OCI-LY1 (cell line): ENCODE measurements at regions not wholly inside any gene's neighbourhood (a gene's known extent, or its start where the extent isn't known, plus 50 kb on each side); places are given as distances from the start of the nearest gene placed in this dataset.

Source experiments
- H2AFZ ChIP-seq: fragments of 200-600 bp; sonication (generic), shearing (Covaris generic); 2 replicates; pipeline ENCODE4 v1.6.0; 2014; ENCODE audit warnings: antibody characterized with exemption, mild to moderate bottlenecking, low read length
- H3F3A ChIP-seq: fragments of 200-600 bp; sonication (generic), shearing (Covaris generic); 2 replicates; pipeline ENCODE4 v1.6.0; 2014; ENCODE audit warnings: mild to moderate bottlenecking, antibody characterized with exemption, low read length, moderate library complexity; ENCODE audit not compliant: insufficient read depth
- H3K27ac ChIP-seq: fragments of 200-600 bp; sonication (generic); 2 replicates; pipeline ENCODE4 v1.5.1; 2014; ENCODE audit warnings: low read length, mixed run types, mild to moderate bottlenecking, low read depth; ENCODE audit not compliant: poor library complexity, severe bottlenecking
- H3K27me3 ChIP-seq: fragments of 200-600 bp; sonication (generic); 2 replicates; pipeline ENCODE4 v1.6.0; 2014; ENCODE audit warnings: antibody characterized with exemption, mild to moderate bottlenecking, low read length, moderate library complexity; ENCODE audit not compliant: insufficient read depth
- H3K36me3 ChIP-seq: fragments of 200-600 bp; sonication (generic); 2 replicates; pipeline ENCODE4 v1.6.1; 2014; ENCODE audit warnings: mild to moderate bottlenecking, antibody characterized with exemption, low read length, moderate library complexity, mixed read lengths; ENCODE audit not compliant: insufficient read depth
- H3K4me1 ChIP-seq: fragments of 200-600 bp; sonication (generic); 2 replicates; pipeline ENCODE4 v1.5.1; 2014; ENCODE audit warnings: mild to moderate bottlenecking, low read length, moderate library complexity; ENCODE audit not compliant: insufficient read depth, severe bottlenecking
- H3K4me2 ChIP-seq: fragments of 200-600 bp; sonication (generic), shearing (Covaris generic); 2 replicates; pipeline ENCODE4 v1.6.1; 2014; ENCODE audit warnings: low read length
- H3K4me3 ChIP-seq: fragments of 200-600 bp; sonication (generic); 2 replicates; pipeline ENCODE4 v1.5.1; 2014; ENCODE audit warnings: low read length, low read depth, mild to moderate bottlenecking, mixed read lengths; ENCODE audit not compliant: poor library complexity, severe bottlenecking
- H3K79me2 ChIP-seq: fragments of 200-600 bp; shearing (Covaris generic); 2 replicates; pipeline ENCODE4 v1.6.1; 2016; ENCODE audit warnings: mixed run types, low read length, mixed read lengths; ENCODE audit not compliant: insufficient read depth
- H3K9ac ChIP-seq: fragments of 200-600 bp; sonication (generic), shearing (Covaris generic); 2 replicates; pipeline ENCODE4 v1.6.1; 2014; ENCODE audit warnings: mild to moderate bottlenecking, low read length, mixed read lengths
- H3K9me2 ChIP-seq: fragments of 200-600 bp; sonication (generic), shearing (Covaris generic); 2 replicates; pipeline ENCODE4 v1.6.1; 2014; ENCODE audit warnings: low read depth, mild to moderate bottlenecking, low read length, mixed read lengths
- H3K9me3 ChIP-seq: fragments of 200-600 bp; shearing (Covaris generic); 2 replicates; pipeline ENCODE4 v1.6.1; 2014; ENCODE audit warnings: low read length, mixed read lengths
- H4K20me1 ChIP-seq: fragments of 200-600 bp; sonication (generic), shearing (Covaris generic); 2 replicates; pipeline ENCODE4 v1.6.0; 2016; ENCODE audit warnings: mild to moderate bottlenecking, low read length; ENCODE audit not compliant: insufficient read depth
- EZH2 ChIP-seq: fragments of 200-600 bp; sonication (generic), shearing (Covaris generic); IDR thresholded peaks from 2 replicates; pipeline ENCODE4 v1.8.0; 2017; ENCODE audit warnings: borderline replicate concordance, mixed run types, mild to moderate bottlenecking, antibody characterized with exemption, low read length, moderate library complexity, mixed read lengths
- TF ChIP-seq, protein P1 (sequence below): fragments of 200-600 bp; sonication (generic), shearing (Covaris generic); IDR thresholded peaks from 2 replicates; pipeline ENCODE4 v1.5.1; 2017; ENCODE audit warnings: mild to moderate bottlenecking, antibody characterized with exemption, low read length, moderate library complexity, mixed read lengths

DNA sequence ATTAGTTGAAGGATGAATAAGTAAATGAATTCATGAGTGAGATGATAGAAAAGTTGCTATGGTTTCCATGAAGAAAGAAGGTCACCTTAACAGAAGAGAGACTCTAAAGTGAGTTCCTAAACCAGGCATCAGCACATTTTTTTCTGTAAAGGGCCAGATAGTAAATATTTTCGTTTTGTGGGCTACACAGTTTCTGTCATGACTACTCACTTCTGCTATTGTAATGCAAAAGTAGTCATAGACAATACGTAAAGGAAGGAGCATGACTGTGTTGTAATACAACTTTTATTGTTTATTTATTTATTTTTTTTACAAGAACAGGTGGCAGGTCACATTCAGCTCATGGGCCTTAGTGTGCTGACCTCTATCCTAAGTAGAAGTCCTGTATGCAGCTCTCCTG, 426.1 kb upstream of the DYNLRB2 start:
- Histone ChIP-seq H3K79me2 (no peaks in the 10 kb centered on the region), H3K4me1 (no peaks in the 10 kb centered on the region), H3K4me3 (no peak overlapping the region), H2AFZ (no peak overlapping the region), H4K20me1 (no peaks in the 10 kb centered on the region), H3K27me3 (no peaks in the 10 kb centered on the region), H3K9me3 (no peaks in the 10 kb centered on the region), H3F3A (no peaks in the 10 kb centered on the region), H3K9me2 (no peaks in the 10 kb centered on the region), H3K4me2 (no peak overlapping the region), H3K36me3 (no peaks in the 10 kb centered on the region), H3K9ac (no peak overlapping the region), H3K27ac (no peak overlapping the region)
- TF ChIP-seq, protein P1, sequence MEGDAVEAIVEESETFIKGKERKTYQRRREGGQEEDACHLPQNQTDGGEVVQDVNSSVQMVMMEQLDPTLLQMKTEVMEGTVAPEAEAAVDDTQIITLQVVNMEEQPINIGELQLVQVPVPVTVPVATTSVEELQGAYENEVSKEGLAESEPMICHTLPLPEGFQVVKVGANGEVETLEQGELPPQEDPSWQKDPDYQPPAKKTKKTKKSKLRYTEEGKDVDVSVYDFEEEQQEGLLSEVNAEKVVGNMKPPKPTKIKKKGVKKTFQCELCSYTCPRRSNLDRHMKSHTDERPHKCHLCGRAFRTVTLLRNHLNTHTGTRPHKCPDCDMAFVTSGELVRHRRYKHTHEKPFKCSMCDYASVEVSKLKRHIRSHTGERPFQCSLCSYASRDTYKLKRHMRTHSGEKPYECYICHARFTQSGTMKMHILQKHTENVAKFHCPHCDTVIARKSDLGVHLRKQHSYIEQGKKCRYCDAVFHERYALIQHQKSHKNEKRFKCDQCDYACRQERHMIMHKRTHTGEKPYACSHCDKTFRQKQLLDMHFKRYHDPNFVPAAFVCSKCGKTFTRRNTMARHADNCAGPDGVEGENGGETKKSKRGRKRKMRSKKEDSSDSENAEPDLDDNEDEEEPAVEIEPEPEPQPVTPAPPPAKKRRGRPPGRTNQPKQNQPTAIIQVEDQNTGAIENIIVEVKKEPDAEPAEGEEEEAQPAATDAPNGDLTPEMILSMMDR = no peak
- TF ChIP-seq EZH2 = no peak

DNA sequence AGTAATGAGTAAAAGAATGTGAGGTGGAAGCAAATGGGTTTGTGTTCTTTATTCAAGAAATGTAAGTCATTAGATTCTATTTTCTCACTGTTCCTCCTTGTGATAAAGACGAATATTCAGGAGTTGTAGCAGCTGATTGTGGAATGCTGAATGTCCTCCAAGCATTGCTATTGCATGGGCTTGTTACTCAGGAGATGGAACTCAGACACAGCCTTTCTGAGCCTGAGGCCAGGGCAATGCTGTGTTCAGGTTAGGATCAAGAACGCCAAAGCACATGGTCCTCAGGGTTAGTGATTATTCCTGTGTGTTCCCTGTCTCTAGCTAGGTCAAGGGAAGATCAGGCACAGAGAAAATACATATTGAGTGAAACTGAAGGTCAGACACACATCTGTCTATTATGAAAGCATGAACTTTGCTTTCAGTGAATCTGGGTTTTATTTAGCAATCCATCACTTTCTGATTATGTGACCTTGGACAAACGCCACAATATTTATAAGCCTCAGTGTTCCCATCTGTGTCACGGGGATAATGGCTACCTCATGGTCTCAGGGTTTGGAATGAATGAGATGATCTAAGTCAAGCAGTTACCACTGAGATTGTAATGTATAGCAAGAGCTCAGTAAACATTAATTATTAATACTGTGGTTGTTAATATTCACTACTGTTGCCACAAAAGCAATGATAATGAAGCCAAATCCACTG, 426.8 kb upstream of the DYNLRB2 start:
- no peak overlapping the region for H3K4me2 ChIP-seq
- H3K4me3 ChIP-seq = no peak overlapping the region
- no peaks in the 10 kb centered on the region for H4K20me1 ChIP-seq
- H3K27ac ChIP-seq = no peak overlapping the region
- TF ChIP-seq, protein P1 = no peak
- no peak for TF ChIP-seq EZH2
- H3F3A ChIP-seq = no peaks in the 10 kb centered on the region
- no peaks in the 10 kb centered on the region for H3K36me3 ChIP-seq
- H3K4me1 ChIP-seq = no peaks in the 10 kb centered on the region
- H3K9ac ChIP-seq = no peak overlapping the region
- H3K9me2 ChIP-seq = no peaks in the 10 kb centered on the region
- H3K9me3 ChIP-seq = no peaks in the 10 kb centered on the region
- H2AFZ ChIP-seq = no peak overlapping the region
- H3K27me3 ChIP-seq = no peaks in the 10 kb centered on the region
- no peaks in the 10 kb centered on the region for H3K79me2 ChIP-seq

DNA sequence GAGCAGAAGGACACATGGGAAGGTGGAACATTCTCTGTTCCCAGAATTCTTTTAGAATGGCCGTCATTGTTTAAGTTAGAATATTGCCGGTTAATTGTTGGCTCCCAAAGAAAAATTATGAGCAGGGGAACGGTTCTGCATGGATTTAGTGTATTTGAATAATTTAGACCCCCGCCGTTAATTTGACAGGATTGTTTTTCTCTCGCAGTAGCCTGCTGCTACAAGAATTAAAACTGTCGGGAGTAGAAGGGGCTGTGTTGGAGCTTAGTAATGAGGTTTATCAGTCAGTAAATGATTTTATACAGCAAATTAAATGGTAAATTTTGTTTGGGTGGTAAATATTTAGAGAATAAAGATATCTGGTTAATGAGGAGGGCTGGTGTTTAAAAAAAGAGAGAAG, 431.2 kb upstream of the DYNLRB2 start:
- Histone ChIP-seq H2AFZ (no peak overlapping the region), H3K9ac (no peak overlapping the region), H3K4me1 (no peaks in the 10 kb centered on the region), H4K20me1 (no peaks in the 10 kb centered on the region), H3F3A (no peaks in the 10 kb centered on the region), H3K27ac (no peak overlapping the region), H3K9me3 (no peaks in the 10 kb centered on the region), H3K27me3 (no peaks in the 10 kb centered on the region), H3K4me2 (no peak overlapping the region), H3K36me3 (no peaks in the 10 kb centered on the region), H3K9me2 (no peaks in the 10 kb centered on the region), H3K79me2 (no peaks in the 10 kb centered on the region), H3K4me3 (no peak overlapping the region)
- TF ChIP-seq EZH2 = no peak
- TF ChIP-seq, protein P1 = no peak
